HG03575 (cell line): ENCODE measurements at regions not wholly inside any gene's neighbourhood (a gene's known extent, or its start where the extent isn't known, plus 50 kb on each side); places are given as distances from the start of the nearest gene placed in this dataset.

Source experiments
- ATAC-seq: cut with Tn5 transposase; IDR thresholded peaks from one replicate; pipeline ENCODE4 v1.9.1; 2021; ENCODE audit not compliant: unreplicated experiment, insufficient number of reproducible peaks, low FRiP score; ENCODE audit errors: extremely low read depth

GRCh38 chr9:88193766-88194165, 55.5 kb upstream of the SPATA31C2 start:
- no peak for ATAC-seq

GRCh38 chr9:88191456-88191855, 53.2 kb upstream of the SPATA31C2 start:
- ATAC-seq, result no peak

GRCh38 chr9:88189371-88189770, 51.1 kb upstream of the SPATA31C2 start:
- ATAC-seq, result no peak
